ENCODE measurements at regions not wholly inside any gene's neighbourhood (a gene's known extent, or its start where the extent isn't known, plus 50 kb on each side); places are given as distances from the start of the nearest gene placed in this dataset.

DNA sequence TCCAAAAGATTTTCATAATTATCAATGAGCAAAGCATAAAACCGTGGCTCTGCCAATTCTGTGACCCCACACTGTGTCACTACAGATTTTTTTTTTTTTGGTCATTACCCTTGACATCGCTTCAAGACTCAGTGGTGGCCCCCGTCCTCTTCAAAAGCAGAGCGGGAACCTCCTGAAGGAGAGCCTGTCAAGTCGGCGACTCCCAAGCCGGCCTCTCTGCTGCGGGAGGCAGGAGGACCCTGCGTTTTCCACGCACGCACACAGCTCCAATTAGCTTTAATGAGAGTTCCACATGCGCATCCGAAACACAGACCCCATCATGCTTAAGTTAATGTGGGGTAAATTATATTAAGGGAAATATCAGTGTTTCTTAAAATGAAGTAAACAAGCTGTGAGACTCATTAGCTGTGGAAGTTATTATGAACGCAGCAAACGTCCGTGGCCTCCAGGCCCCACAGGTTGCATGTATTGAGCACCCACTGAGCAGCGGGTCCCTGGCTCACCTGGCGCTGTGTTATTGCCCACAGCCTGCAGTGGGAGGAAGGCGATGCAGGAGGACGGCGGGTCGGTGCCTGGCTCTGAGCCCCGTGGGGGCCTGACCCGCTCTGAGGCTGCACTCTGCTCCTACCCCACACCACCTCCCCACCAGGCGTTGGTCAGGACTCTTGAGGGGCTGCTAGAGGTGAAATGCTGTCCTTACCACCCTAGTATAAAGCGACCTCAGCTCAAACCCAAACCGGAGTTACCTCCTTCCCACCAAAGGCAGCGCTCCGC, 181.0 kb upstream of the SALL3 start:
- TF ChIP-seq, protein P1, sequence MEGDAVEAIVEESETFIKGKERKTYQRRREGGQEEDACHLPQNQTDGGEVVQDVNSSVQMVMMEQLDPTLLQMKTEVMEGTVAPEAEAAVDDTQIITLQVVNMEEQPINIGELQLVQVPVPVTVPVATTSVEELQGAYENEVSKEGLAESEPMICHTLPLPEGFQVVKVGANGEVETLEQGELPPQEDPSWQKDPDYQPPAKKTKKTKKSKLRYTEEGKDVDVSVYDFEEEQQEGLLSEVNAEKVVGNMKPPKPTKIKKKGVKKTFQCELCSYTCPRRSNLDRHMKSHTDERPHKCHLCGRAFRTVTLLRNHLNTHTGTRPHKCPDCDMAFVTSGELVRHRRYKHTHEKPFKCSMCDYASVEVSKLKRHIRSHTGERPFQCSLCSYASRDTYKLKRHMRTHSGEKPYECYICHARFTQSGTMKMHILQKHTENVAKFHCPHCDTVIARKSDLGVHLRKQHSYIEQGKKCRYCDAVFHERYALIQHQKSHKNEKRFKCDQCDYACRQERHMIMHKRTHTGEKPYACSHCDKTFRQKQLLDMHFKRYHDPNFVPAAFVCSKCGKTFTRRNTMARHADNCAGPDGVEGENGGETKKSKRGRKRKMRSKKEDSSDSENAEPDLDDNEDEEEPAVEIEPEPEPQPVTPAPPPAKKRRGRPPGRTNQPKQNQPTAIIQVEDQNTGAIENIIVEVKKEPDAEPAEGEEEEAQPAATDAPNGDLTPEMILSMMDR (IDR thresholded peaks at IDR 0.05), result no peak
- TF ChIP-seq POLR2AphosphoS5 (IDR thresholded peaks at IDR 0.05), result no peak
